ENCODE measurements at regions not wholly inside any gene's neighbourhood (a gene's known extent, or its start where the extent isn't known, plus 50 kb on each side); places are given as distances from the start of the nearest gene placed in this dataset.

GRCh38 chr3:28036599-28037575 is 204.5 kb upstream of the CMC1 start:
- TF ChIP-seq CTCF (IDR thresholded peaks at IDR 0.05; ENCODE audit: low read depth, low read length, missing input control) (no peak), SP1 (IDR thresholded peaks at IDR 0.05) (no peak)
